Astrocyte (in vitro differentiated cells and primary cell): ENCODE measurements at regions not wholly inside any gene's neighbourhood (a gene's known extent, or its start where the extent isn't known, plus 50 kb on each side); places are given as distances from the start of the nearest gene placed in this dataset.

ENCODE experiments used
- DNase-seq: peaks from one replicate; pipeline ENCODE4 v3.0.0-alpha.2; 2010; ENCODE audit warnings: low read depth
- FAIRE-seq: peaks from 2 replicates; lab custom pipeline; 2011; peaks lifted over from hg19 to GRCh38; lab: Jason Lieb, UNC
- H2AFZ ChIP-seq: 2 replicates; pipeline ENCODE4 v1.6.0; 2012; ENCODE audit warnings: low read depth, low read length, inconsistent platforms
- H3K27ac ChIP-seq: 2 replicates; pipeline ENCODE4 v1.5.1; 2011; ENCODE audit warnings: low read depth, low read length, inconsistent platforms
- H3K27me3 ChIP-seq: 2 replicates; pipeline ENCODE4 v1.6.0; 2011; ENCODE audit warnings: low read length, inconsistent platforms; ENCODE audit not compliant: insufficient read depth
- H3K36me3 ChIP-seq: 2 replicates; pipeline ENCODE4 v1.5.1; 2011; ENCODE audit warnings: low read length, inconsistent platforms; ENCODE audit not compliant: insufficient read depth
- H3K4me1 ChIP-seq: 2 replicates; pipeline ENCODE4 v1.5.1; 2011; ENCODE audit warnings: low read length, inconsistent platforms; ENCODE audit not compliant: insufficient read depth
- H3K4me2 ChIP-seq: 2 replicates; pipeline ENCODE4 v1.6.0; 2012; ENCODE audit warnings: low read length, inconsistent platforms
- H3K4me3 ChIP-seq: 2 replicates; pipeline ENCODE4 v1.5.1; 2011; ENCODE audit warnings: low read depth, mild to moderate bottlenecking, low read length, inconsistent platforms; ENCODE audit not compliant: insufficient read depth
- H3K79me2 ChIP-seq: 2 replicates; pipeline ENCODE4 v1.6.0; 2012; ENCODE audit warnings: mild to moderate bottlenecking, low read length, inconsistent platforms; ENCODE audit not compliant: insufficient read depth
- H3K9ac ChIP-seq: 2 replicates; pipeline ENCODE4 v1.6.0; 2012; ENCODE audit warnings: mild to moderate bottlenecking, low read length, inconsistent platforms
- H3K9me3 ChIP-seq: 2 replicates; pipeline ENCODE4 v1.5.1; 2012; ENCODE audit warnings: low read depth, mild to moderate bottlenecking, low read length, inconsistent platforms; ENCODE audit not compliant: insufficient read depth
- H4K20me1 ChIP-seq: 2 replicates; pipeline ENCODE4 v1.6.0; 2012; ENCODE audit warnings: low read length, inconsistent platforms; ENCODE audit not compliant: insufficient read depth
- H3K27ac Mint-ChIP-seq: one replicate; pipeline ENCODE4 v1.8.0; 2021; ENCODE audit warnings: mild to moderate bottlenecking, mixed read lengths; ENCODE audit not compliant: unreplicated experiment
- H3K27me3 Mint-ChIP-seq: one replicate; pipeline ENCODE4 v1.8.0; 2021; ENCODE audit warnings: low read depth, mixed read lengths; ENCODE audit not compliant: unreplicated experiment
- H3K36me3 Mint-ChIP-seq: one replicate; pipeline ENCODE4 v1.8.0; 2021; ENCODE audit warnings: low read depth, mixed read lengths; ENCODE audit not compliant: unreplicated experiment
- H3K4me1 Mint-ChIP-seq: one replicate; pipeline ENCODE4 v1.8.0; 2021; ENCODE audit warnings: low read depth, mixed read lengths; ENCODE audit not compliant: unreplicated experiment
- H3K4me3 Mint-ChIP-seq: one replicate; pipeline ENCODE4 v1.8.0; 2021; ENCODE audit warnings: mild to moderate bottlenecking, moderate library complexity, mixed read lengths; ENCODE audit not compliant: unreplicated experiment
- H3K9me3 Mint-ChIP-seq: one replicate; pipeline ENCODE4 v1.8.0; 2021; ENCODE audit warnings: mild to moderate bottlenecking, mixed read lengths; ENCODE audit not compliant: unreplicated experiment
- CTCF ChIP-seq: IDR thresholded peaks from 2 replicates; pipeline ENCODE4 v1.5.1; 2011; ENCODE audit warnings: low read depth, mild to moderate bottlenecking, inconsistent platforms, low read length, moderate library complexity; ENCODE audit not compliant: insufficient read depth
- EZH2 ChIP-seq: IDR thresholded peaks from 2 replicates; pipeline ENCODE4 v1.6.1; 2012; ENCODE audit warnings: mild to moderate bottlenecking, low read length, inconsistent platforms; ENCODE audit not compliant: insufficient read depth

- no peaks in the 10 kb centered on the region for H4K20me1 ChIP-seq
- no peaks in the 10 kb centered on the region for H3K36me3 ChIP-seq
- H3K4me1 ChIP-seq = no peaks in the 10 kb centered on the region
- DNase-seq = no peak
- H2AFZ ChIP-seq = no peak overlapping the region
- H3K4me2 ChIP-seq = no peak overlapping the region
- Mint-ChIP-seq H3K36me3 (no peaks in the 10 kb centered on the region), H3K4me1 (peaks cover 4% of the 10 kb centered on the region), H3K27me3 (peaks cover 6% of the 10 kb centered on the region), H3K9me3 (peaks cover 2% of the 10 kb centered on the region), H3K27ac (no peak overlapping the region), H3K4me3 (no peak overlapping the region)
- TF ChIP-seq EZH2 (no peak), CTCF (no peak)
- no peak for FAIRE-seq
- H3K27ac ChIP-seq = no peak overlapping the region
- no peak overlapping the region for H3K4me3 ChIP-seq
- H3K27me3 ChIP-seq = no peaks in the 10 kb centered on the region
- H3K79me2 ChIP-seq = no peaks in the 10 kb centered on the region
- no peak overlapping the region for H3K9ac ChIP-seq
- H3K9me3 ChIP-seq = peaks cover 4% of the 10 kb centered on the region
Measured at GRCh38 chr9:1319436-1319835, 269.3 kb downstream of the DMRT2 start.

GRCh38 chr9:1320051-1320557 lies 269.9 kb downstream of the DMRT2 start:
- H3K9me3 Mint-ChIP-seq = peaks cover 2% of the 10 kb centered on the region
- no peak overlapping the region for H3K27ac Mint-ChIP-seq
- Histone ChIP-seq H3K9me3 (peaks cover 4% of the 10 kb centered on the region), H3K4me2 (no peak overlapping the region), H3K36me3 (no peaks in the 10 kb centered on the region), H2AFZ (no peak overlapping the region), H3K27ac (no peak overlapping the region), H3K27me3 (no peaks in the 10 kb centered on the region), H3K9ac (no peak overlapping the region), H3K4me1 (no peaks in the 10 kb centered on the region), H4K20me1 (no peaks in the 10 kb centered on the region), H3K4me3 (no peak overlapping the region), H3K79me2 (no peaks in the 10 kb centered on the region)
- no peak overlapping the region for H3K4me3 Mint-ChIP-seq
- no peaks in the 10 kb centered on the region for H3K36me3 Mint-ChIP-seq
- FAIRE-seq = no peak
- TF ChIP-seq EZH2 = no peak
- no peak for TF ChIP-seq CTCF
- peaks cover 4% of the 10 kb centered on the region for H3K4me1 Mint-ChIP-seq
- H3K27me3 Mint-ChIP-seq = peaks cover 6% of the 10 kb centered on the region
- no peak for DNase-seq

DNA sequence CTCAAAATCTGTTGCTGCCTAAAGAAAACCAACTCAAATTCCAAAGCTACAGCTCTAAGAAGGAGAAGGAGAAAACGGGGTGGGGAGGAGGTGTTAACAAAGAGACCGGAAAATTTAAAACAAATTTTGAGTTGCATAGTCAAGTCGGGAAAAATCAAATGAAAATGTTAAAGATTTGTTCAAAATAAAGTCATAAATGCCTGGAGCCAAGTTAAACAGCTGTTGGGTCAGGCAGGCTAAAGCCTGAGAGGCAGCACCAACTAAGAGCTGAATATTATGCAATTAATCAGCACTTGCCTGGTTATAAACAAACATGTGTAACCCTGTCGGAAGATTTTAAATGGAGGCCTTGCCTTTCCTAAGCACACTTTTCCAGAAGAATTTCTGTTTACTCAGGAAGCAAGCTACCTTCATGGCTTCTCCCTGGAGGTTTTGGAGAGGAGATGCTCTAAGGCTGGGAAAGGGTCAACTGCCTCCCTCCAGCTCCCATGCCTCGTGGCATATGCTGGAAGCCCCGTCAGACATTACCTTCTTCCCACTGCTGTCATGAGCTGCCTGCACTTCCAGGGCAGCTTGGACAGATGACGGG lies 270.5 kb downstream of the DMRT2 start:
- Histone ChIP-seq H3K9me3 (peaks cover 3% of the 10 kb centered on the region), H3K4me2 (no peak overlapping the region), H4K20me1 (no peaks in the 10 kb centered on the region), H3K36me3 (no peaks in the 10 kb centered on the region), H3K9ac (no peak overlapping the region), H3K79me2 (no peaks in the 10 kb centered on the region), H3K27me3 (no peaks in the 10 kb centered on the region), H3K27ac (no peak overlapping the region), H3K4me3 (no peak overlapping the region), H2AFZ (no peak overlapping the region), H3K4me1 (no peaks in the 10 kb centered on the region)
- H3K9me3 Mint-ChIP-seq = no peaks in the 10 kb centered on the region
- no peak overlapping the region for H3K4me3 Mint-ChIP-seq
- peaks cover 6% of the 10 kb centered on the region for H3K27me3 Mint-ChIP-seq
- no peak overlapping the region for H3K27ac Mint-ChIP-seq
- peaks cover 4% of the 10 kb centered on the region for H3K4me1 Mint-ChIP-seq
- no peaks in the 10 kb centered on the region for H3K36me3 Mint-ChIP-seq
- FAIRE-seq = no peak
- no peak for DNase-seq
- TF ChIP-seq EZH2 (no peak), CTCF (no peak)
